HepG2 (cell line): ENCODE measurements at regions not wholly inside any gene's neighbourhood (a gene's known extent, or its start where the extent isn't known, plus 50 kb on each side); places are given as distances from the start of the nearest gene placed in this dataset.

Experiments used
- ATAC-seq: fragments of 200-7000 bp; cut with Tn5 transposase; 3 replicates; pipeline ENCODE4 v1.9.1; 2020; ENCODE audit warnings: mild to moderate bottlenecking, moderate library complexity
- BruUV-seq: library from RNA; stranded (reverse); fragments of 400-500 nt; replicated peaks from 2 replicates; lab custom pipeline; 2021; lab: Mats Ljungman, UMichigan
- CTCF ChIA-PET: fragments of 300-600 bp; formaldehyde crosslinking; extraction: SDS; loops from one replicate; lab custom pipeline; 2021; ENCODE audit warnings: low total read pairs, inconsistent platforms, low intra/inter-chr PET ratio; lab: Yijun Ruan, JAX
- POLR2A ChIA-PET: fragments of 350-600 bp; sonication (Branson Sonifier 250); formaldehyde crosslinking; loops from one replicate; lab custom pipeline; 2020; ENCODE audit warnings: antibody characterized with exemption, inconsistent platforms; lab: Yijun Ruan, JAX
- DNase-seq: peaks from one replicate; pipeline ENCODE4 v3.0.0-alpha.2; 2015; ENCODE audit warnings: low spot score
- FAIRE-seq: peaks from 3 replicates; lab custom pipeline; 2011; peaks lifted over from hg19 to GRCh38; lab: Jason Lieb, UNC
- H2AFZ ChIP-seq: one replicate; pipeline ENCODE4 v1.6.1; 2011; ENCODE audit warnings: low read length, inconsistent platforms
- H3K27ac ChIP-seq: fragments of 300-600 bp; 3 replicates; pipeline ENCODE4 v1.8.0; 2011; ENCODE audit warnings: mixed run types, mild to moderate bottlenecking, mixed read lengths, low read length, inconsistent platforms; ENCODE audit not compliant: insufficient read depth; ENCODE audit errors: extremely low read length
- H3K27me3 ChIP-seq, 2 experiments: fragments of 200-600 bp in 1 of 2; 2 replicates in 1 of 2; 3 replicates in 1 of 2; pipeline versions ENCODE4 v1.6.0 to v1.8.0; 2011; ENCODE audit warnings: low read length in 2 of 2, mild to moderate bottlenecking in 2 of 2, moderate library complexity in 2 of 2, inconsistent platforms in 1 of 2; ENCODE audit not compliant: insufficient read depth in 2 of 2, control insufficient read depth in 1 of 2
- H3K36me3 ChIP-seq, 2 experiments: fragments of 200-600 bp in 1 of 2; replicated peaks in 1 of 2; 2 replicates in 1 of 2; 3 replicates in 1 of 2; pipeline versions ENCODE4 v1.5.1 to v1.8.0; 2011; ENCODE audit warnings: low read length in 2 of 2, inconsistent platforms in 1 of 2; ENCODE audit not compliant: insufficient read depth in 2 of 2, control insufficient read depth in 1 of 2
- H3K4me1 ChIP-seq: 2 replicates; pipeline ENCODE4 v1.5.1; 2012; ENCODE audit warnings: low read length, inconsistent platforms; ENCODE audit not compliant: insufficient read depth
- H3K4me2 ChIP-seq: 2 replicates; pipeline ENCODE4 v1.6.0; 2011; ENCODE audit warnings: low read depth, low read length, inconsistent platforms
- H3K4me3 ChIP-seq, 3 experiments: fragments of 200-600 bp in 1 of 3; sonication (generic), shearing (Covaris generic) in 1 of 3; replicated peaks in 1 of 3; 2 replicates each; pipeline ENCODE4 v1.5.1; 2011 to 2016; ENCODE audit warnings: low read length in 3 of 3, inconsistent platforms in 2 of 3, low read depth in 2 of 3, mild to moderate bottlenecking in 2 of 3, control low read depth in 1 of 3, mixed read lengths in 1 of 3; ENCODE audit not compliant: insufficient read depth in 1 of 3
- H3K79me2 ChIP-seq: one replicate; pipeline ENCODE4 v1.6.1; 2011; ENCODE audit warnings: low read length, inconsistent platforms; ENCODE audit not compliant: insufficient read depth
- H3K9ac ChIP-seq: 2 replicates; pipeline ENCODE4 v1.6.0; 2011; ENCODE audit warnings: mild to moderate bottlenecking, low read depth, low read length, inconsistent platforms; ENCODE audit not compliant: insufficient read depth
- H3K9me3 ChIP-seq: 2 replicates; pipeline ENCODE4 v1.5.1; 2012; ENCODE audit warnings: mild to moderate bottlenecking, low read length
- H4K20me1 ChIP-seq: 2 replicates; pipeline ENCODE4 v1.6.0; 2011; ENCODE audit warnings: inconsistent platforms, mild to moderate bottlenecking, low read length, moderate library complexity; ENCODE audit not compliant: insufficient read depth
- THAP9 ChIP-seq: sonication (generic); formaldehyde crosslinking; IDR thresholded peaks from 2 replicates; pipeline ENCODE4; 2020; ENCODE audit warnings: missing genetic modification reagents, mild to moderate bottlenecking, borderline replicate concordance
- ZFP41 ChIP-seq: sonication (generic); formaldehyde crosslinking; IDR thresholded peaks from 2 replicates; pipeline ENCODE4 v1.4.0; 2020; ENCODE audit warnings: mild to moderate bottlenecking, missing genetic modification reagents, borderline replicate concordance
- ZNF414 ChIP-seq: sonication (generic); formaldehyde crosslinking; IDR thresholded peaks from 2 replicates; pipeline ENCODE4 v1.5.0; 2020; ENCODE audit warnings: missing genetic modification reagents
- WGBS: methylation state at CpG from one replicate; pipeline ENCODE4 v1.1.6; 2017; ENCODE audit warnings: low lambda C conversion rate; 5-methylcytosine and 5-hydroxymethylcytosine counted together
- in situ Hi-C: cut with HindIII; loops from 2 replicates; pipeline ENCODE4 v1.10.0; 2017; ENCODE audit warnings: low pct_unique_long_range_greater_than_20kb; ENCODE audit not compliant: extremely low pct_ligation_motif_present
- intact Hi-C: fragments of 100-400 bp; cut with micrococcal nuclease; formaldehyde crosslinking; loops from one replicate; pipeline ENCODE4 v1.10.0; 2022; ENCODE audit not compliant: unreplicated experiment

GRCh38 chr4:41410049-41410448, 127.9 kb upstream of the LIMCH1 start (continued):
- no peak for TF ChIP-seq THAP9 (CRISPR knock-in tag)

- ATAC-seq (no peak), FAIRE-seq (no peak)
- no peak overlapping the region for H3K27ac ChIP-seq
- CTCF ChIA-PET, result no interaction called here
- H3K9me3 ChIP-seq, result no peaks in the 10 kb centered on the region
- peaks cover 0 to 7% of the 10 kb centered on the region in 2 experiments; a peak in 4 of 5 replicates for H3K27me3 ChIP-seq
- no peaks in the 10 kb centered on the region for H3K36me3 ChIP-seq
- H3K4me3 ChIP-seq, result no peak overlapping the region
- intact Hi-C loops, result no loop called here
- no peak for TF ChIP-seq ZNF414 (CRISPR knock-in tag)
- TF ChIP-seq ZFP41 (CRISPR knock-in tag), result no peak
- TF ChIP-seq, all 625 proteins: peak for 0
- WGBS, result 18% methylated on average over 8 of the region's 8 CpGs
- BruUV-seq, result no TSS peak
- no peaks in the 10 kb centered on the region for H3K4me1 ChIP-seq
- H3K9ac ChIP-seq, result no peak overlapping the region
- no peaks in the 10 kb centered on the region for H4K20me1 ChIP-seq
- POLR2A ChIA-PET, result no interaction called here
- in situ Hi-C loops, result no loop called here
- no peak overlapping the region for H2AFZ ChIP-seq
- H3K79me2 ChIP-seq, result no peaks in the 10 kb centered on the region
- H3K4me2 ChIP-seq, result no peak overlapping the region
- DNase-seq, result no peak
Measured at GRCh38 chr4:41413670-41414411, 124.1 kb upstream of the LIMCH1 start.
